HG03196 (cell line): ENCODE measurements at regions not wholly inside any gene's neighbourhood (a gene's known extent, or its start where the extent isn't known, plus 50 kb on each side); places are given as distances from the start of the nearest gene placed in this dataset.
"Not testable (repeated sequence)": the region's sequence is repeated elsewhere in the genome, so short reads cannot be mapped to it uniquely, and the experiment has no call there.

ENCODE experiments used
- ATAC-seq: cut with Tn5 transposase; IDR thresholded peaks from one replicate; pipeline ENCODE4 v1.9.1; 2021; ENCODE audit not compliant: unreplicated experiment

DNA sequence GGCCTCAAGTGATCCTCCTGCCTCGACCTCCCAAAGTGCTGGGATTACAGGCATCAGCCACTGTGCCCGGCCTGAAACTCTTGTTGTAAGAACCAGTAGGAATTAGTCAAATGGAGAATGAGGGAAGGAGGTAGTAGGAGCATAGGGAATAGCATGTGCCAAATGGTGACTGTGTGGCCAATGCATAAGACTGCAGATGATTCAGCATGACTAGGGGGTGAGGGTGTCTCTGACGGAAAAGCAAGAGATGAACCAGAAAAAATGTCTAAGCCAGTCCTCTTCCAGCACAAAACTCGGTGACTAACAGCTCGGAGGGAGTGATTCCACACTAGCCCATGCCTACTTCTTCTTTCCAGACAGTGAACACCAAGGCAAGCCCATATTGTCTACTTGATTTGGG lies 58.2 kb upstream of the DUSP21 start:
- no peak for ATAC-seq

DNA sequence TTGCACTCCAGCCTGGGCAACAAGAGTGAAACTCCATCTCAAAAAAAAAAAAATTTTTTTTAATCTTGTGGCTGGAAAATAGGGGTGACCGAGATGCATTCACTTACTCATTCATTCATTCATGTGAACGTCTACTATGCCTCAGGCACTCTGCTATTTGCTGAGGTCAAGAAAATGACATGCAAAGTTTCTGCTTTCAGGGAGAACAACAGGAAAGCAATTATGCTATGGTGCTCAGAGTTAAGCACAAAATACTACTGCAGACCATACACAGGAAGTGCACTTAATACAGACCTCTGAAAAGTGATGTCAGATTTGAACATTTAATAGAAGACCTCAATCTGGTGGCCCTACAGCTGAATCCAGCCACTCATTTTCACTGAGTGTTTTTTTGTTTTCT lies 59.6 kb upstream of the DUSP21 start:
- no peak for ATAC-seq

DNA sequence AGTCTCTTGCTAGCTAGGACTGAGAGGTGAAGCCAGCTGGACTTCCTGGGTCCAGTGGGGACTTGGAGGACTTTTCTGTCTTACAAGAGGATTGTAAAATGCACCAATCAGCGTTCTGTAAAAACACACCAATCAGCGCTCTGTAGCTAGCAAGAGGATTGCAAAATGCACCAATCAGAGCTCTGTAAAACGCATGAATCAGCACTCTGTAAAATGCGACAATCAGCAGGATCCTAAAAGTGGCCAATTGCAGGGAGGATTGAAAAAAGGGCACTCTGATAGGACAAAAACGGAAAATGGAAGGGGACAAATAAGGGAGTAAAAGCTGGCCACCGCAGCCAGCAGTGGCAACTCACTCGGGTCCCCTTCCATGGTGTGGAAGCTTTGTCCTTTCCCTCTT lies 65.6 kb upstream of the DUSP21 start:
- ATAC-seq: no peak

DNA sequence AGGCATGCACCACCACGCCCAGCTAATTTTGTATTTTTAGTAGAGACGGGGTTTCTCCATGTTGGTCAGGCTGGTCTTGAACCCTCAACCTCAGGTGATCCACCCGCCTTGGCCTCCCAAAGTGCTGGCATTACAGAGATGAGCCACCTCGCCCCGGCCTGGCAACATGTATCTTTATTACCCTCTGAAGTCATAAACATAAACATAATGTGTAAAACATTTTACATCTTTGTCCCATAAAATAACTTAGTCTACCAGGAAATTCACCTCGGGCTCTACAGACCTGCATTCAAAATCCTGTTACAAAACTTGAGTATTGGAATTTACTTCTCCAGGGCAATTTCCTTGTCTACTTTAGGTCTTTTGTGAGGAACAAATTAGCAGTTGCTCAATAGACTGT lies 68.1 kb upstream of the DUSP21 start:
- no peak for ATAC-seq

DNA sequence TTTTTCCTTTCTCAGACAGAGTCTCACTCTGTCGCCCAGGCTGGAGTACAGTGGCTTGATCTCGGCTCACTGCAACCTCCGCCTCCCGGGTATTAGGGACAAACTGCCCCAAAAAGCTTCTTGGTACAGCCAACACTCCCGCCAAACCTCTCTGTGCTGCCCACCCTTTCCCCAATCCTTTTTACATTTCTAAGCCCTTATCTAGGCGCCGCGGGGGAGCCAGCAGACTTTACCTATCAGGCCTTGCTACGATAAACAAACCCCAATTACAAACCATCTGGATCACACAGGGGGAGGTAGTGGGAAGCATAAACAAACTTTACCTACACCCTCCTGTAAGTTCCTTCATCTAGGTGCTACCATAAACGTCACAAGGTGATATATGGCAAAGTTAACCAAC lies 69.8 kb upstream of the DUSP21 start:
- ATAC-seq: not testable (repeated sequence)

DNA sequence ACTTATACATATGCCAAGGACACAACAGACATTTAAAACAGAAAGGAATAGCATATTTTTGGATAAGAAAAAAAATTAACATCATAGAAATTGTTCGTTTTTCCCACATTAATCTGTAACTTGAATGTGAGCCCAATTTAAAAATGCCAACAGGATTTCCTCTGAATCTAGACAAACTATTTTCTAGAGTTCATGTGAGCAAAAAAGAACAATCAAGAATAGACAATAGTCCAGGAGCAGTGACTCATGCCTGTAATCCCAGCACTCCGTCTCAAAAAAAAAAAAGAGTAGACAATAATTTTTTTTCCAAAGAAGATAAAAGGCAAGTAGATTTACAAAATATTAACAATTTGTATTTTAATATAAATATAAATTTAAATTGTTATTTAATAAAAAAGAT lies 73.7 kb upstream of the DUSP21 start:
- ATAC-seq: no peak

DNA sequence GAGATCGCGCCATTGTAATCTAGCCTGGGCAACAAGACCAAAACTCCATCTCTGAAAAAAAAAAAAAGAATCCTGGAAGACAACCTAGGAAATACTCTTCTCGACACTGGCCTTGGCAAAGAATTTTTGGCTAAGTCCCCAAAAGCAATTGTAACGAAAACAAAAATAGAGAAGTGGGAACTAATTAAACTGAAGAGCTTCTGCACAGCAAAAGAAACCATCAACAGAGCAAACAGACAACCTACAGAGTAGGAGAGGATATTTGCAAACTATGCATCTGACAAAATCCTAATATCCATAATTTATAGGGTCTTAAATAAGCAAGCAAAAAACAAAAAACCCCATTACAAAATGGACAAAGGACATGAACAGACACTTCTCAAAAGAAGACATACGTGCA lies 76.5 kb upstream of the DUSP21 start:
- no peak for ATAC-seq

DNA sequence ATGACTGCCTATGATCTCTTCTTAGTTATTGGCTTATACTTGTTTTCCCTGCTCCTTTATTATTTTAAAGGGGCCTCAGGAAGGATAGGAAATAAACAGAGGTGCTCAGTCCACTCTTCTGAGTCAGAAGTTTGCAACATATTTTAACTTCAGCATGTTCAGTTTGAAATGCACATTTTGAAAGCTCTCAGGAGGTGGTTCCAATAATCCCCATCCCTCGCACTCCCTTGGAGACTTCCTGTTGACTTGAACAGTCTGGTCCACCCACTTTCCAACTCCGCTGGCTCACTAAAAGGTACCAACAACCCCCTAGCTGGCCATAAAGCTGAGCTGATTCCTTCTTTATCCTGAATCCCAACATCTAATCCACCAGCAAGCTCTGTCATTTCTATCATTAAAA lies 78.3 kb upstream of the DUSP21 start:
- no peak for ATAC-seq

DNA sequence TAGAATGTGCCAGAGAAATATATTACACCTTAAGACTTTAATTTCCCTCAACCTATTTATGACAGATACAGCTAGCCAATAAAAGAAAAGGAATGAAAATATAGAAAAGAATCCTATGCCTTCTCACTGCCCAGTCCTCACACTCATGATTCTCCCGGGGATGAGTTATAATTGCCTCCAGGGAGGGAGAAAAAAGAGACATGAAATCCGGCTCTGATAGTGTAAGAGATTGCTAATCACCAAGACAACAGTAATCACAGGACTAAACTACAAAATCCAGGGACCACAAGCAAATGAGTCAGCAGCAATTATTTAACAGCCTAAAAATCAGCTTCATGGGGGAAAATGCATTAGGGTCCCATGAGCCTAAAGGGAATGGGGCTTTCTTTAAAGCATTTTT lies 95.9 kb upstream of the DUSP21 start:
- no peak for ATAC-seq

DNA sequence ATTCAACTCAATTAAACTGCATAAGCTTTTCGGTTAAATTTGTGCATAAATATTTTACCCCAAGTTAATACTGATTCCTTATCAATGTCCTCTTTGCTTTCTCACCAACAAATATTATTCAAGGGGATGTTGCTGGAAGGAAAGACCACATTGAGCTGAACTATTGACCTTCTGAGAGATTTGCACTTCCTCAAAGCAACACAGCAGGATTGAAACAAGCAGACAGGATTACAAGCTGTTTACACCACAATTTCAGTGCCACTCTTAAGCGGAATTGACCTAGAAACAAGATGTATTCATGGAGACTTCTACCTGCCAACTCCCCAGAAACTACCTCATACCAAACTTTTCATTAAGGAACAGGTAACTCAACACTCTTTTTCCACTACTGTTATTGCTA lies 96.5 kb upstream of the DUSP21 start:
- ATAC-seq: no peak

DNA sequence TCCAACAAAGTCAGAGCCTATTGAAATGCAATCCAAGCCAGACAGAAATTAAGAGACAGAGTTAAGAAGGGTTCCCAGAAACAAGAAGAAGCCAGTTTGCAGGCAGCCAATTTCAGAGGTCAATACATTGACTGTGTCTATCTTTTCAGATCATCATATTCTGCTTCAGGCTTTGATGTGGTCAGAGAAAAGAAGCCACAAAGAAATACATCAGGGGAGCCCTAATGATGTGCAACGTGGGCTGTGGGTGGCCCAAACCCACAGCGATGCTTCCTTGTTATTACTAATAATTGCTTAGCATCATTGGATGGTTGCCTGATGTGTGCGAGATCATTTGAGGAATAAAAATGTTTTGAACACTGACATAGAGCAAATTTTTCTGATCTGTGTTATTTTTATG lies 99.0 kb upstream of the DUSP21 start:
- ATAC-seq: no peak

DNA sequence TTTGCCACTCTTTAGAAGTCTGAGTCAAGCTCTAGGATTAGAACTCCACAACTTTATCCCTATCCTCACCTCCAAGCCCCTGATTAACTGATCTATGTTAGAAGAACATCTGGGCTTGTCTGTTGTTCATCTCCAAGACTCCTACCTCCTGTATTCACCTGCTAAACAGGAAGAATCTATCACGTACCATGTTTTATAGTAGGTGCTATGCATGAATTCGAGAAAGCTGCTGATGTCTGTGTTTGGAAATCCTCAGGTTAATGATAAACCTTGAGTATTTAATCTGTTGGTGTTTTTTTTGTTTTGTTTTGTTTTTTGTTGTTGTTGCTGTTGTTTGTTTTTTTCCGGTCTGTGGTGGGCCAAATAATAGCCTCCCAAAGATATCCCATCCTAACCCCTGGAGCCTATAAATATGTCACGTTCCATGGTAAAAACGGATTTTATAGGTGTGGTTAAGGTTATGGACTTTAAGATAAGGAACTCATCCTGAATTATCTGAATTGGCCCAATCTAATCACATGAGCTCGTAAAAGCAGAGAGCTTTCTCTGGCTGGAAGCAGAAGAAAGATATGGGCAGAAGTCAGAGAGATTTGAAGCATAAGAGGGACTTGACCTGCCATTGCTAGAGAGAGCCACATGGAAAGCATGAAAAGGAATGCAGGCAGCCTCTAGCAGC lies 101.2 kb upstream of the DUSP21 start:
- no peak for ATAC-seq

DNA sequence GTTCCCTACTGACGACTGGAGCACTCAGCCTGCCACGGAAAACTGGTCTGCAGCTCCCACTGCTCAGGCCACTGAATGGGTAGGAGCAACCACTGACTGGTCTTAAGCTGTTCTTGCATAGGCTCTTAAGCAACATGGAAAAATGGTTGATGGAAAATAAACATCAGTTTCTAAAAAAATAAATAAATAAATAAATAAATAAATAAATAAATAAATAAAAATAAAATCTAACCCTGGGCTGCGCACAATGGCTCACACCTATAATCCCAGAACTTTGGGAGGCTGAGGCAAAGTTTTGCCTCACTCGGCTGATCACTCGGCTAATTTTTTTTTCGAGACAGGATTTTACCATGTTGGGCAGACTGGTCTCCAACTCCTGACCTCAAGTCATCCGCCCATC lies 102.0 kb upstream of the DUSP21 start:
- not testable (repeated sequence) for ATAC-seq

DNA sequence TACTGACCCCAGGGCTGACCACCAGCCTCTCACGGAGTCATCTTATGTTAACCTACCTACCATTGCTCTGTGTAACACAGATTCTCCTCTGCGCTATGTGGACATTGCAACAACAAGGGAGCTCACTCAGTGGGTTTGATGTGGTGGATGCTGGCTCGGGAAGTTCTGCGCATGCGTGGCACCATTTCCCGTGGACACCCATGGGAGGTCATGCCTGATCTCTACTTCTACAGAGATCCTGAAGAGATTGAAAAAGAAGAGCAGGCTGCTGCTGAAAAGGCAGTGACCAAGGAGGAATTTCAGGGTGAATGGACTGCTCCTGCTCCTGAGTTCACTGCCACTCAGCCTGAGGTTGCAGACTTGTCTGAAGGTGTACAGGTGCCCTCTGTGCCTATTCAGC lies 102.4 kb upstream of the DUSP21 start:
- not testable (repeated sequence) for ATAC-seq

DNA sequence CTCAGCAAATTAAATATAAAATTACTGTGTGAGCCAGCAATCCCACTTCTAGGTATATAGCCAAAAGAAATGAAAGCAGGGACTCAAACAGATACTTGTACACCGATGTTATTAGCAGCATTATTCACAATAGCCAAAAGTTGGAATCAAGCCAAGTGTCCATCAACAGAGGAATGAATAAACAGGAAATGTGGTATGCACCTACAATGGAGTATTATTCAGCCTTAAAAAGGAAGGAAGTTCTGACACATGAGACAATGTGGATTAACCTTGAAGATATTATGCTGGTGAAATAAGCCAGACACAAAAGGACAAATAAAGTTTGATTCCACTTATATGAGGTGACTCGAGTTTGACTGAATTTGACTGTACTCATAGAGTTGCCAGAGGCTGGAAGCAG lies 108.3 kb upstream of the DUSP21 start:
- ATAC-seq: no peak

DNA sequence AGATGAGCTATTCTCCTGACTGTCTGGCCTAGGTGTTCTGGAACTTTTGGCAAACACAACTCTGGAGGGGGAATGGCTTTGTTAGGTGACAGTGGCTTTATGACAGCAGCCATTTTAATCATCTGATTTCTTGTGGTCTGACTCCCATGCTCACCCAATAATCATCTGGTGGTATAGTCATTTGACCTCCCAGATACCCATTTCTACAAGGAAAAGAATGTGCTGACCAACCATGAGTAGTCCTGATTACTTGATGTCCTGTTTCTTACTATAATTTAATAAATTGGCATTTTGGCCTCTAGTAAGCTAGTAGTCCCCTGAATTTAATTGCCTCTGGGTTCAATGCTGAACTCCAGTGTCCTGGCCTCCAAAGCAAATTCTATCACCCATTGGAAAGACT lies 109.9 kb upstream of the DUSP21 start:
- ATAC-seq: no peak

DNA sequence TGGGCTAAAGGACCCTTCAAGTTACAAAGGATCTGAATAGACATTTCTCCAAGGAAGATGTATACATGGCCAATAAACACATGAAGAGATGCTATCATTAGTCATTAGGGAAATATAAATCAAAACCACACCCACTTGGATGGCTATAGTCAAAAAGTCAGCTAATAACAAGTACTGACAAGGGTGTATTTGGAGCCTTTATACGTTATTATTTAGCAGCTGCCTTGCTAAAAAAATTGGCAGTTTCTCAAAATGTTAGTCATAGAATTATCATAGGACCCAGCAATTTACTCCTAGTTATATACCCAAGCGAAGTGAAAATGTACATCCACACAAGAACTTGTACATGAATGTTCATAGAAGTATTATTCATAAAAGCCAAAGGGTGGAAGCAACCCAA lies 112.7 kb upstream of the DUSP21 start:
- ATAC-seq: no peak

DNA sequence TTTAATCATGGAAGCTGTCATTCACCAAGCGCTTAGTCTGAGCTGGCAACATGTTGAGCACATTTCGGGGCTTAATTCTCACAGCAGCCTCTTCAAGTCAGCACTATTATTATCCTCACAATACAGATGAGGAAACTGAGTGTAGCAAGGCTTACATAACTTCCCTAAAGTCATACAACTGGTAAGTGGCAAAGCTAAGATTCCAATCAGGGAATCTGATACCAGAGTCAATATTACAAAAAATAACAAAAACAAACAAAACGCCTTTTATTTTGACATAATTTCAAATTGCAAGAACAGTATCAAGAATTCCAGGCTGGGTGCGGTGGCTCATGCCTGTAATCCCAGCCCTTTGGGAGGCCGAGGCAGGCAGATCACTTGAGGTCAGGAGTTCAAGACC lies 120.4 kb upstream of the DUSP21 start:
- no peak for ATAC-seq

DNA sequence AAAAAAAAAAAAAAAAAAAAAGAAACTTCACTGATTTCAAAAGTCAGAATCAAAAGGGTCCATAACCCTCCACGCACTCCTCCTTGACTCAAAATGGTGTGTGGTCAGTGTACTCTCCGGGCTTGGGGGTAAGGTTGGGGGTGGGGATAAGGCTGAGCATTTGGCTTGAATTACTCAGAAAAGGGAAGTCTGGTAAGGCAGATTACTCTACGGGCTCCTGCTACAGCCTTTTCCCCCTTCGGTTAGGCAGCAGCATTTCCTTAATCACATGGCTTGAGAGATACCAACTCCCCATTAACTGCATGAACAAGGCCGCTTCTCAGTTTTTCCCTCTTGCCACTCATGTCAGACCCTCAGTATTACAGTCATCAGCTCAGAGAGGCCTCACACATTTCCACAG lies 135.4 kb upstream of the DUSP21 start:
- ATAC-seq: no peak

DNA sequence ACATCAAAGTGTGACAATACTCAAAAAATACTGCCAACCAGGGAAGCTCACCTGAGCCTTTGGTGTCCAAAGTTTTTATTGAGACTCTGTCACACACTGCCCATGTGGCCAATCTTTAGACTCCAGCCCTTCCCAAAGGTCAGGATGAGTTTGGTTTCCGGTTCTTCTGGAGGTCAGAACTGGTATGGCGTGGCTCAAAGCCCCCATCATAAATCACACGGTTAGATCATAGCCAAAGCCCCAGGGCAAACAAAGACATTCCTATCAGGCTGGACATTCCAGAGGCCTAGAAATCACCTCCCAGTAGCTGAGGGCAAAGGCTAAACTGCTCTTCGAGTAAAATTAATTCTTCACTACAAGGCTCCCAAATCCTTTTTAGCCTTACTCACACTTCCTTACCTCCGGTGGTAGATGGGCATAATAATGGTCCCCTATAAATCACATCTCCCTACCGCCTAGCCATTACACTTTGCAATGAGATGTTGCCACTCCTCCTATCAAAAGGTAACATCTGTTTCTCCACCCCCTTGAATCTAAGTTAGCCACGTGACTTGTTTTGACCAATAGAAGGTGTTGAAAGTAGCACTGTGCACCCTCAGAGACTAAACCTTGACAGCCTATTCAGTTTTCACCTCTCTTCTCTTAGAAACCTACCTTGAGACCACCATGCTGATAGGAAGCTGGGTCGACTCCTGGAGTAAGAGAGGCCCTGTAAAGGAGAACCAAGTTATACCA lies 137.8 kb upstream of the DUSP21 start:
- no peak for ATAC-seq

DNA sequence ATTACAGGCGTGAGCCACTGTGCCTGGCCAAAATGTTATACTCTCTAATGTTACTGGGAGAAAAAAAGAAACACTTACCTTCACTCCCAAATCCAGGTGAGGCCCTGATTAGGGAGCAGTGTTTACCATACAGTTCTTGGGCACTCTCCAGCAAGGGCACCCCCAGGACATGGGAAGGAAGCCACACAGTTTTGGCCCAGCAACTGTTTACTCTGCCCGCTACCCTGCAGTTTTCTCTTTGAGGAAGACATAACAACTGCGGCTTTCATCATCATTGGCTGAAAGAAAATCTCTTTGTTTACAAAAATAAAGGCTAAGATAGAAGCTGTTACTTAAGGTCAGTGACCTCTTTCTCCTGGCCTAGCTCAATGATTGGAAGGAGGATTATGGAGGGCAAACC lies 145.5 kb upstream of the DUSP21 start:
- no peak for ATAC-seq

DNA sequence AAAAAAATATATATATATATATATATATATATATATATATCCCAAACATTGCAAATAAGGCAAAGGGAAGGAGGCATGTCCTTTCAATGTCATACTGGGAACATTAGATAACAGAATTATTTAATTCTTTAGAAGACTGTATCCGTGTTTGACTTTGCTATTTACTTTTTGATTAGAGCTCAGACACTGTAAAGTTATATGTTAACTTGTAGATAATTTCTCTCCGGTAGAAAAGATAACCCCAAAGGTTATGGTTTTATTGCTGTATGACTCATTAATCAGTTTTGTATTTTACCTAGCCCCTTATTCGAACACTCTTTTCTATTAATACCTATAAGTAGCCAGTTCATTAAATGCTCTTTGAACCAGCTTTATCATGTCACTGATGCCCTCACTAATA lies 150.6 kb upstream of the DUSP21 start:
- no peak for ATAC-seq

DNA sequence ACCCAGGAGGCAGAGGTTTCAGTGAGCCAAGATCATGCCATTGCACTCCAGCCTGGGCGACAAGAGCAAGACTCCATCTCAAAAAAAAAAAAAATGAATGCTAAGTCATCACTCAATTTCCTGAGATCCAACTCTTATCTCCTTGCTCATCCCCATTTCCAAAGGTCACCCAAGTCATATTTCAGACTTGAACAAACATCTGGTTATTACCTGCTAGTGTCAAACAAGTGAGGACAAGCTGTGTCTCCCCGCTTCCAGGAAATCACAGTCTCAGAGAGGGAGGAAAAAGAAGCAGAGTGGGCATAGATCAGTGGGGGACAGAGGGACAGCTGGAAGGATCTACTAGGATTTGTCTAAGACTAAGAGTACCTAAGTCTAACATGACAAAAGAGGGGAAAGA lies 147.5 kb upstream of the FUNDC1 start:
- no peak for ATAC-seq
